SU-DHL-6 (cell line): ENCODE measurements at regions not wholly inside any gene's neighbourhood (a gene's known extent, or its start where the extent isn't known, plus 50 kb on each side); places are given as distances from the start of the nearest gene placed in this dataset.

Source experiments
- H2AFZ ChIP-seq: fragments of 200-600 bp; sonication (generic); 2 replicates; pipeline ENCODE4 v1.6.1; 2014; ENCODE audit warnings: low read depth, mild to moderate bottlenecking, moderate library complexity, mixed read lengths, antibody characterized with exemption, low read length; ENCODE audit not compliant: severe bottlenecking
- H3F3A ChIP-seq: fragments of 200-600 bp; shearing (Covaris generic); 2 replicates; pipeline ENCODE4 v1.6.0; 2016; ENCODE audit warnings: antibody characterized with exemption, mild to moderate bottlenecking; ENCODE audit not compliant: insufficient read depth
- H3K27ac ChIP-seq: fragments of 200-600 bp; sonication (generic); 2 replicates; pipeline ENCODE4 v1.5.1; 2016; ENCODE audit warnings: low read depth, mild to moderate bottlenecking, low read length, moderate library complexity, mixed read lengths
- H3K27me3 ChIP-seq: fragments of 200-600 bp; sonication (generic), shearing (Covaris generic); 2 replicates; pipeline ENCODE4 v1.6.0; 2014; ENCODE audit warnings: mild to moderate bottlenecking, low read length
- H3K36me3 ChIP-seq: fragments of 200-600 bp; sonication (generic); 2 replicates; pipeline ENCODE4 v1.6.1; 2014; ENCODE audit warnings: mild to moderate bottlenecking, low read length, mixed read lengths
- H3K4me2 ChIP-seq: fragments of 300-600, 200-600 bp; shearing (Covaris generic), sonication (generic); 2 replicates; pipeline ENCODE4 v1.6.0; 2014; ENCODE audit warnings: low read length, low read depth, mild to moderate bottlenecking; ENCODE audit not compliant: poor library complexity, severe bottlenecking
- H3K4me3 ChIP-seq: fragments of 200-600 bp; sonication (generic); 2 replicates; pipeline ENCODE4 v1.5.1; 2014; ENCODE audit warnings: antibody characterized with exemption, low read length, mild to moderate bottlenecking, mixed read lengths; ENCODE audit not compliant: insufficient read depth, poor library complexity, severe bottlenecking
- H3K79me2 ChIP-seq: fragments of 200-600 bp; sonication (generic); 2 replicates; pipeline ENCODE4 v1.6.1; 2014; ENCODE audit warnings: mild to moderate bottlenecking, low read length, moderate library complexity; ENCODE audit not compliant: insufficient read depth
- H3K9ac ChIP-seq: fragments of 200-600 bp; sonication (generic); 2 replicates; pipeline ENCODE4 v1.7.0; 2014; ENCODE audit warnings: mild to moderate bottlenecking, low read length
- H3K9me2 ChIP-seq: fragments of 200-600 bp; sonication (generic); replicated peaks from 2 replicates; pipeline ENCODE4 v1.6.1; 2014; ENCODE audit warnings: low read length; ENCODE audit not compliant: insufficient read depth
- H3K9me3 ChIP-seq: fragments of 200-600 bp; sonication (generic); 2 replicates; pipeline ENCODE4 v1.6.1; 2014; ENCODE audit warnings: low read length, mixed read lengths; ENCODE audit not compliant: insufficient read depth
- H4K20me1 ChIP-seq: fragments of 200-600 bp; sonication (generic); 2 replicates; pipeline ENCODE4 v1.6.1; 2014; ENCODE audit warnings: low read depth, mild to moderate bottlenecking, antibody characterized with exemption, low read length, moderate library complexity, mixed read lengths
- CTCF ChIP-seq: fragments of 200-600 bp; sonication (generic); IDR thresholded peaks from one replicate; pipeline ENCODE4 v1.5.1; 2017; ENCODE audit warnings: antibody characterized with exemption, mild to moderate bottlenecking, low read length, moderate library complexity; ENCODE audit not compliant: insufficient read depth, poor library complexity, severe bottlenecking
- EZH2phosphoT487 ChIP-seq: fragments of 200-600 bp; sonication (generic), shearing (Covaris generic); conservative IDR thresholded peaks from 2 replicates; pipeline ENCODE4 v1.6.1; 2018; ENCODE audit warnings: mild to moderate bottlenecking, antibody characterized with exemption, low read length, moderate library complexity, mixed read lengths

GRCh38 chr3:44114142-44114541 is 127.5 kb upstream of the TOPAZ1 start:
- Histone ChIP-seq H3K4me3 (no peak overlapping the region), H3K4me2 (no peak overlapping the region), H3K27me3 (no peaks in the 10 kb centered on the region), H2AFZ (no peak overlapping the region), H3F3A (no peaks in the 10 kb centered on the region), H4K20me1 (no peaks in the 10 kb centered on the region), H3K27ac (no peak overlapping the region), H3K79me2 (no peaks in the 10 kb centered on the region), H3K9me3 (no peaks in the 10 kb centered on the region), H3K36me3 (no peaks in the 10 kb centered on the region), H3K9me2 (no peaks in the 10 kb centered on the region), H3K9ac (no peak overlapping the region)
- TF ChIP-seq CTCF (peak; percentile 67), EZH2phosphoT487 (no peak)

GRCh38 chr3:44117239-44117638 is 124.4 kb upstream of the TOPAZ1 start:
- Histone ChIP-seq H4K20me1 (no peaks in the 10 kb centered on the region), H2AFZ (no peak overlapping the region), H3K27me3 (no peaks in the 10 kb centered on the region), H3K4me2 (no peak overlapping the region), H3K9ac (no peak overlapping the region), H3K9me2 (no peaks in the 10 kb centered on the region), H3K4me3 (no peak overlapping the region), H3F3A (no peaks in the 10 kb centered on the region), H3K79me2 (no peaks in the 10 kb centered on the region), H3K9me3 (no peaks in the 10 kb centered on the region), H3K27ac (no peak overlapping the region), H3K36me3 (no peaks in the 10 kb centered on the region)
- TF ChIP-seq CTCF (no peak), EZH2phosphoT487 (no peak)

GRCh38 chr3:44117736-44118135 is 124.0 kb upstream of the TOPAZ1 start:
- Histone ChIP-seq H3K27ac (no peak overlapping the region), H3K79me2 (no peaks in the 10 kb centered on the region), H3K9me2 (no peaks in the 10 kb centered on the region), H3K9ac (no peak overlapping the region), H3K4me2 (no peak overlapping the region), H3K36me3 (no peaks in the 10 kb centered on the region), H3K4me3 (no peak overlapping the region), H3K9me3 (no peaks in the 10 kb centered on the region), H3F3A (no peaks in the 10 kb centered on the region), H2AFZ (no peak overlapping the region), H4K20me1 (no peaks in the 10 kb centered on the region), H3K27me3 (no peaks in the 10 kb centered on the region)
- no peak for TF ChIP-seq CTCF
- TF ChIP-seq EZH2phosphoT487 = no peak
